Psoas muscle (tissue), 7 donors: ENCODE measurements at regions not wholly inside any gene's neighbourhood (a gene's known extent, or its start where the extent isn't known, plus 50 kb on each side); places are given as distances from the start of the nearest gene placed in this dataset.

Source experiments
- ATAC-seq, 4 donors: fragments of 200-7000 bp; cut with Tn5 transposase; one replicate each; pipeline ENCODE4 v1.9.1; 2020; ENCODE audit warnings: moderate library complexity in 3 of 4, mild to moderate bottlenecking in 2 of 4
- DNase-seq, 2 donors: peaks; one replicate each; pipeline ENCODE4 v3.0.0-alpha.2; 2020
- H3K27ac ChIP-seq: fragments of 200-600 bp; one replicate; pipeline ENCODE4 v1.8.0; 2022
- H3K27me3 ChIP-seq, 3 donors: fragments of 200-600 bp in 1 of 3; one replicate each; pipeline versions ENCODE4 v1.6.1 to v1.8.0; 2013 to 2022; ENCODE audit warnings: low read length in 2 of 3, mild to moderate bottlenecking in 2 of 3, moderate library complexity in 1 of 3; ENCODE audit not compliant: insufficient read depth in 3 of 3
- H3K36me3 ChIP-seq, 2 donors: fragments of 200-600 bp in 1 of 2; one replicate each; pipeline versions ENCODE4 v1.6.1 to v1.8.0; 2013 to 2022; ENCODE audit warnings: low read depth in 1 of 2, mild to moderate bottlenecking in 1 of 2, moderate library complexity in 1 of 2; ENCODE audit not compliant: insufficient read depth in 1 of 2
- H3K4me1 ChIP-seq: fragments of 200-600 bp; one replicate; pipeline ENCODE4 v1.8.0; 2022
- H3K4me3 ChIP-seq: fragments of 200-600 bp; one replicate; pipeline ENCODE4 v1.8.0; 2022; ENCODE audit warnings: mild to moderate bottlenecking
- H3K9me3 ChIP-seq: fragments of 200-600 bp; one replicate; pipeline ENCODE4 v1.8.0; 2022
- CTCF ChIP-seq: fragments of 200-600 bp; IDR thresholded peaks from one replicate; pipeline ENCODE4 v1.8.0; 2022; ENCODE audit warnings: antibody characterized with exemption
- WGBS, 3 donors: extraction: QIAGEN DNeasy Blood & Tissue Kit; methylation state at CpG; one replicate each; pipeline versions ENCODE4 v1.1.6 to v1.1.7; 2013; 5-methylcytosine and 5-hydroxymethylcytosine counted together
- intact Hi-C, 2 donors: fragments of 100-400 bp; cut with DNase I; formaldehyde crosslinking; loops; one replicate each; pipeline versions ENCODE4 v1.11.0 to v1.14.2; 2022
- donor health status: healthy with polysubstance abuse.
- donor health status: DM: no; HTN: no; CAD: no; lungs with moderate emphysema.
- donor health status: Bipolar disorder and iron deficiency.
- donor health status: healthy.
- donor health status: DM: yes; HTN: yes; CAD: no.
- donor health status: DM: no; HTN: no; CAD: no.
- donor health status: DM: yes; HTN: yes; CAD: no.

GRCh38 chr5:145243016-145243415, 592.1 kb downstream of the PRELID2 start:
- H3K27me3 ChIP-seq: no peaks in the 10 kb centered on the region
- no peaks in the 10 kb centered on the region for H3K36me3 ChIP-seq
- no peaks in the 10 kb centered on the region for H3K4me1 ChIP-seq
- H3K4me3 ChIP-seq: no peak overlapping the region
- DNase-seq (no peak), ATAC-seq (no peak)
- no peak for TF ChIP-seq CTCF
- H3K27ac ChIP-seq: no peak overlapping the region
- 65 to 78% (median 73%) methylated on average over 2 of the region's 2 CpGs for WGBS, 3 donors
- intact Hi-C loops: no loop called here
- no peaks in the 10 kb centered on the region for H3K9me3 ChIP-seq

DNA sequence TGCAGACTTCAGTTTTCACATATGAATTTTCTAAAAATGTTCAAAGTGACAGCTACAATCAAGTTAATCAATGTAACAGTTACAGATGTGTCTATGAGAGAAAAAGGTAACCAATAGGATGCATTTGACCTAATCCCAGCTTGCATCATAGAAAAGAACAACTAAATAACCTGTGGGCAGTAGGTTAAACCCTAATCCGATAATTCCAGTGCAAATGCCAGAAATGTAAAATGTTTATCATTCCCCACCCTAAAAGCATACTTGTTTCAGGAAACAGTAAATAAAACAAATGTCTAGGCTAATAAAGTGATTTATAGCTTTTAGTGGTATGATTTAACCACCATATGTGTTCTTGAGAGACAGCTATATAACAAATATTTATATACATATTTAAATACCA, 592.6 kb downstream of the PRELID2 start:
- no peak for ATAC-seq

DNA sequence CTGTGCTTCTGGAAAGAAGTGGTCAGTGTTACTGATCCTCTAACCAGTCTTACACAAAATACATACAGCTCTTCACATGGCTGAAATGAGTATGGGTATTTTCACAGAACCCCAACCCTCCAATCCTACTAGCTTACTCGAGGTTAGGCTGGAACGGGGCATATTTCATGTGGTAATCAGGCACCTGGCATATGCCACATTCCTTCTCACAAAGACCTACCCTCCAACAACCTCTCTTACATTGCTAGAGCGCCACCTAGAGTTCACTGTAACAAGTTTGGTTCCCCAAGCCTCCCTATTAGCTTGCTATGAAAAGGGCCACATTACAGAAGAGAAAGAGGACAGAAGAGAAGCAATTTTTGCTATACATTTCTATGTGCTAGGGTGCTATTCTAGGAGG, 597.3 kb downstream of the PRELID2 start:
- no peaks in the 10 kb centered on the region for H3K36me3 ChIP-seq
- H3K27ac ChIP-seq: no peak overlapping the region
- H3K9me3 ChIP-seq: no peaks in the 10 kb centered on the region
- intact Hi-C loops: no loop called here
- 4 to 10% (median 8%) methylated on average over 3 of the region's 3 CpGs for WGBS, 3 donors
- no peaks in the 10 kb centered on the region for H3K4me1 ChIP-seq
- no peak for TF ChIP-seq CTCF
- no peak for DNase-seq
- ATAC-seq: no peak
- no peak overlapping the region for H3K4me3 ChIP-seq
- no peaks in the 10 kb centered on the region for H3K27me3 ChIP-seq

More for the DNA sequence above, 592.6 kb downstream of the PRELID2 start:
- Histone ChIP-seq H3K9me3 (no peaks in the 10 kb centered on the region), H3K4me1 (no peaks in the 10 kb centered on the region), H3K36me3 (no peaks in the 10 kb centered on the region), H3K27ac (no peak overlapping the region), H3K4me3 (no peak overlapping the region), H3K27me3 (no peaks in the 10 kb centered on the region)
- 89 to 93% (median 90%) methylated on average over 1 of the region's 1 CpG for WGBS, 3 donors
- DNase-seq: no peak
- TF ChIP-seq CTCF: no peak
- intact Hi-C loops: no loop called here

- Histone ChIP-seq H3K4me1 (no peaks in the 10 kb centered on the region), H3K27ac (no peak overlapping the region), H3K9me3 (no peaks in the 10 kb centered on the region), H3K27me3 (no peaks in the 10 kb centered on the region), H3K36me3 (no peaks in the 10 kb centered on the region), H3K4me3 (no peak overlapping the region)
- ATAC-seq (no peak), DNase-seq (no peak)
- no peak for TF ChIP-seq CTCF
- intact Hi-C loops: no loop called here
Observed at GRCh38 chr5:145236983-145237382, 598.2 kb downstream of the PRELID2 start.

GRCh38 chr5:145236127-145236526, 599.0 kb downstream of the PRELID2 start:
- intact Hi-C loops: no loop called here
- ATAC-seq (no peak), DNase-seq (no peak)
- no peak overlapping the region for H3K4me3 ChIP-seq
- no peak for TF ChIP-seq CTCF
- no peaks in the 10 kb centered on the region for H3K27me3 ChIP-seq
- H3K4me1 ChIP-seq: no peaks in the 10 kb centered on the region
- no peaks in the 10 kb centered on the region for H3K36me3 ChIP-seq
- no peaks in the 10 kb centered on the region for H3K9me3 ChIP-seq
- WGBS, 3 donors: 57 to 75% (median 62%) methylated on average over 1 of the region's 1 CpG
- H3K27ac ChIP-seq: no peak overlapping the region
